Activated T-helper 9 cell treated with anti-CD3 and anti-CD28 coated beads, Interleukin-2, amount 50 U/mL, for 16 hours (primary cell): ENCODE measurements at regions not wholly inside any gene's neighbourhood (a gene's known extent, or its start where the extent isn't known, plus 50 kb on each side); places are given as distances from the start of the nearest gene placed in this dataset.
"Not testable (repeated sequence)": the region's sequence is repeated elsewhere in the genome, so short reads cannot be mapped to it uniquely, and the experiment has no call there.

Experiments
- DNase-seq: peaks from one replicate; pipeline ENCODE4 v3.0.0-alpha.2; 2020; ENCODE audit warnings: low read depth

GRCh38 chr18:961644-962355 lies 57.1 kb downstream of the ADCYAP1 start:
- peak; percentile 10 for DNase-seq

- no peak for DNase-seq
These were observed 58.6 kb downstream of the ADCYAP1 start for GRCh38 chr18:963276-963675.

- no peak for DNase-seq
These were observed 61.5 kb downstream of the ADCYAP1 start for GRCh38 chr18:965921-966758.

- no peak for DNase-seq
These were observed 62.3 kb downstream of the ADCYAP1 start for GRCh38 chr18:966759-967576.

GRCh38 chr18:968910-969309 lies 64.2 kb downstream of the ADCYAP1 start:
- DNase-seq: not testable (repeated sequence)

- not testable (repeated sequence) for DNase-seq
These were observed 64.6 kb downstream of the ADCYAP1 start for GRCh38 chr18:969311-969710.

- not testable (repeated sequence) for DNase-seq
These were observed 69.9 kb downstream of the ADCYAP1 start for GRCh38 chr18:974606-975005.

- DNase-seq: not testable (repeated sequence)
These were observed 71.9 kb downstream of the ADCYAP1 start for GRCh38 chr18:976393-977128.

GRCh38 chr18:977327-977726 lies 72.7 kb downstream of the ADCYAP1 start:
- DNase-seq: not testable (repeated sequence)

GRCh38 chr18:977732-978131 lies 73.1 kb downstream of the ADCYAP1 start:
- DNase-seq: not testable (repeated sequence)

GRCh38 chr18:980586-980985 lies 75.9 kb downstream of the ADCYAP1 start:
- no peak for DNase-seq

GRCh38 chr18:984004-984403 lies 79.3 kb downstream of the ADCYAP1 start:
- no peak for DNase-seq

- no peak for DNase-seq
These were observed 80.6 kb downstream of the ADCYAP1 start for GRCh38 chr18:985212-985661.

GRCh38 chr18:986051-986450 lies 81.4 kb downstream of the ADCYAP1 start:
- no peak for DNase-seq

- no peak for DNase-seq
These were observed 81.9 kb downstream of the ADCYAP1 start for GRCh38 chr18:986552-986951.

- no peak for DNase-seq
These were observed 82.9 kb downstream of the ADCYAP1 start for GRCh38 chr18:987325-988186.

GRCh38 chr18:989425-989824 lies 84.8 kb downstream of the ADCYAP1 start:
- no peak for DNase-seq

- no peak for DNase-seq
These were observed 85.5 kb downstream of the ADCYAP1 start for GRCh38 chr18:990197-990596.

- no peak for DNase-seq
These were observed 86.8 kb downstream of the ADCYAP1 start for GRCh38 chr18:991441-991840.

- DNase-seq: no peak
These were observed 88.9 kb downstream of the ADCYAP1 start for GRCh38 chr18:993560-993959.

- no peak for DNase-seq
These were observed 91.0 kb downstream of the ADCYAP1 start for GRCh38 chr18:995629-996028.
